Effector memory CD4-positive, alpha-beta T cell (primary cell): ENCODE measurements at regions not wholly inside any gene's neighbourhood (a gene's known extent, or its start where the extent isn't known, plus 50 kb on each side); places are given as distances from the start of the nearest gene placed in this dataset.
"Not testable (repeated sequence)": the region's sequence is repeated elsewhere in the genome, so short reads cannot be mapped to it uniquely, and the experiment has no call there.

Experiments used
- DNase-seq, 3 donors: peaks; one replicate each; pipeline ENCODE4 v3.0.0-alpha.2; 2020
- H3K27ac ChIP-seq: 2 replicates; pipeline ENCODE4 v1.7.0; 2013; ENCODE audit warnings: mild to moderate bottlenecking, low read length, moderate library complexity; ENCODE audit not compliant: insufficient read depth, poor library complexity, severe bottlenecking
- H3K27me3 ChIP-seq: replicated peaks from 2 replicates; pipeline ENCODE4 v1.7.0; 2013; ENCODE audit warnings: mild to moderate bottlenecking, low read length; ENCODE audit not compliant: insufficient read depth, control insufficient read depth, poor library complexity, severe bottlenecking
- H3K36me3 ChIP-seq: 2 replicates; pipeline ENCODE4 v1.7.0; 2013; ENCODE audit warnings: mild to moderate bottlenecking, low read length, moderate library complexity; ENCODE audit not compliant: control insufficient read depth, insufficient read depth
- H3K4me1 ChIP-seq: 2 replicates; pipeline ENCODE4 v1.7.0; 2013; ENCODE audit warnings: low read length, mild to moderate bottlenecking; ENCODE audit not compliant: control insufficient read depth, insufficient read depth, poor library complexity, severe bottlenecking
- H3K4me3 ChIP-seq: 2 replicates; pipeline ENCODE4 v1.7.0; 2013; ENCODE audit warnings: low read length, low read depth, mild to moderate bottlenecking; ENCODE audit not compliant: insufficient read depth, poor library complexity, severe bottlenecking
- H3K9me3 ChIP-seq: 2 replicates; pipeline ENCODE4 v1.7.0; 2013; ENCODE audit warnings: mild to moderate bottlenecking, low read length, moderate library complexity; ENCODE audit not compliant: control insufficient read depth

DNA sequence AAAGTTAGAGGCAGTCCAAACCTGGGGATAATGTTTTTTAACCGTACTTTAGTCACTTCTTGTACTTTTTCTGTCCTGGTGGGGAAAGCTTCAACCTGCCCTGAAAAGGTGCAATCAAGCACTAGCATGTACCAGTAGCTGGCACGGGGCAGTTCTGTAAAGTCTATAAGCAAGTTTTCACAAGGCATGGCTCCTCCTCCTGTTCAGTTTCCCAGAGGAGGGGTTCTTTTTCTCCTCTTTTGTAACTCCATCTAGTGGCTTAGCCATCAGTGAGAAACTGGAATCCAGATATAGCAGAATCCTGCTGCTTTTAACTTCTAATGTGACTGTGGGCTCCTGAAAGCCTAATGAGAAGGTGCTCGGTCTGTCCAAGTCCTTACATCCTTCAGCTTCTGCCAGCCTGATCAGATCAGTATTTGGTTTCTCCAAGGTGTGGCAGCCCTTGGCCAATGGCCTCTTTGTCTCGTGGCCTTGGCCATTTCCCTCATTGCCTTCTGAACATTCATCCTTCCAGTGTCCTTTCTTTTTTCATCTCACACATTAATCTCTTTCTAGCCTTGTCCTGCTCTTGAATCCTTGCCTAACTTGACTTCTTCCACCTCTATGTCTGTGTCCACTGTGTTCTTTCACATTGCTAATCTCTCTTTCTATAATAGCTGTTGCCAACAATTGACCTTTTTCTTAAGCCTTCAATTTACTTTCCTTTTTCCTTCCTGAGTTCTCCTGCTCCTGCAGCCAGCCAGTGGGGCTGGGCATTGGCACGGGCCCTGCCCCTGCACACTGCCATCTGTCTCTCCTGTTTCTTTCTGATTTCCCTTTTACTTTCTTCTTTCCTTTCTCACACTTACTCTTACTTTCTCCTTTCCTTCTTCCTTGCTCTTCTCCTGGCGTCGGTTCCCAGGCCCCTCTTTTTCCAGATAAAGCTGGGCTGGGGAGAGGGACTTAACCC, 222.0 kb upstream of the SYNCRIP start:
- DNase-seq: no peak
- Histone ChIP-seq H3K4me1 (no peaks in the 10 kb centered on the region), H3K27me3 (no peaks in the 10 kb centered on the region), H3K4me3 (no peak overlapping the region), H3K9me3 (no peaks in the 10 kb centered on the region), H3K27ac (no peak overlapping the region), H3K36me3 (no peaks in the 10 kb centered on the region)

DNA sequence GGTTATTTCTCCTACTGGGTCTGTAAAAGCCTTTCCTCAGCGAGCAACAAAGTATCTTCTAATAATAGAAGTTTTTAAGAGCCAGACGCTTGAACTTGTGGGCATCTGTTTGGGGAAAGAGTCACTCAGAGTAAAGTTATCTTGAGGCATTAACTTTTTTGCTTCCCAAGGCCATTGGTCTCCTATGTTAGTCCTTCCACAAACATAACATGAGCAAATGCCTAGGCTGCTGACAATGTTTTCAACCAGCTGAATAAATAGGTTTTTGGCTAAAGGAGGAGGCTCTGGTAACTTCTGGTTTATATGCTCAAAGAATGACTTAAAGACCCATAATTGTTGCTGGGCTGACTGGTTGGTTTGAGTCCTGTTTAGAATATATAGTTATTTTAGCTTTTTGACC, 213.5 kb upstream of the SYNCRIP start:
- H3K4me3 ChIP-seq: no peak overlapping the region
- DNase-seq: no peak
- no peak overlapping the region for H3K27ac ChIP-seq
- H3K4me1 ChIP-seq: no peaks in the 10 kb centered on the region
- H3K36me3 ChIP-seq: no peaks in the 10 kb centered on the region
- H3K27me3 ChIP-seq: no peaks in the 10 kb centered on the region
- H3K9me3 ChIP-seq: no peaks in the 10 kb centered on the region

DNA sequence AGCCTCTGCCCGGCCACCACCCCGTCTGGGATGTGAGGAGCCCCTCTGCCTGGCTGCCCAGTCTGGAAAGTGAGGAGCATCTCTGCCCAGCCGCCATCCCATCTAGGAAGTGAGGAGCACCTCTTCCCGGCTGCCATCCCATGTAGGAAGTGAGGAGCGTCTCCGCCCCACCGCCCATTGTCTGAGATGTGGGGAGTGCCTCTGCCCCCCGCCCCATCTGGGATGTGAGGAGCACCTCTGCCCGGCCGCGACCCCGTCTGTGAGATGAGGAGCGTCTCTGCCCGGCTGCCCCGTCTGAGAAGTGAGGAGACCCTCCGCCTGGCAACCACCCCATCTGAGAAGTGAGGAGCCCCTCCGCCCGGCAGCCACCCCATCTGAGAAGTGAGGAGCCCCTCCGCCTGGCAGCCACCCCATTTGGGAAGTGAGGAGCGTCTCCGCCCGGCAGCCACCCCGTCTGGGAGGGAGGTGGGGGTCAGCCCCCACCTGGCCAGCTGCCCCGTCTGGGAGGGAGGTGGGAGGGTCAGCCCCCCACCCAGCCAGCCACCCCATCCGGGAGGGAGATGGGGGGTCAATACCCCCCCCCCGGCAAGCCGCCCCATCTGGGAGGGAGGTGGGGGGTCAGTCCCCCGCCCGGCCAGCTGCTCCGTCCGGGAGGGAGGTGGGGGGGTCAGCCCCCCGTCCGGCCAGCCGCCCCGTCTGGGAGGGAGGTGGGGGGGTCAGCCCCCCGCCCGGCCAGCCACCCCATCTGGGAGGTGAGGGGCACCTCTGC, 195.8 kb upstream of the SYNCRIP start:
- not testable (repeated sequence) for H3K27me3 ChIP-seq, H3K36me3 ChIP-seq, H3K4me1 ChIP-seq, DNase-seq, H3K4me3 ChIP-seq, H3K9me3 ChIP-seq, H3K27ac ChIP-seq

DNA sequence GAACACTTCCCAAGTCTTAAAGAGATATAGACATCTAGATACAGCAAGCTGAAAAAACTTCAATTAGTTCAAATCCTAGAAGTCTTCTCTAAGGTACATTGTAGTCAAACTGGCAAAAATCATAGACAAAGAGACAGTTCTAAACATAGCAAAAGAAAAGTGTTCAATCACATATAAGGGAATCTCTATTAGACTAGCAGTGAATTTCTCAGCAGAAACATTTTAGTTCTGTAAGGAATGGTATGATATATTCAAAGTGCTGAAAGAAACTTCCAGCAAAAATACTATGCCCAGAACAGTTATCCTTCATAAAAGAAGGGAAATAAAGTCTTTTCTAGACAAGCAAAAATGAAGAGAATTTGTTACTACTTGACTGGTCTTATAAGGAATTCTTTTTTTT, 186.3 kb upstream of the SYNCRIP start:
- DNase-seq: no peak
- Histone ChIP-seq H3K9me3 (peaks cover 8% of the 10 kb centered on the region), H3K27ac (no peak overlapping the region), H3K4me3 (no peak overlapping the region), H3K27me3 (no peaks in the 10 kb centered on the region), H3K4me1 (no peaks in the 10 kb centered on the region), H3K36me3 (no peaks in the 10 kb centered on the region)

DNA sequence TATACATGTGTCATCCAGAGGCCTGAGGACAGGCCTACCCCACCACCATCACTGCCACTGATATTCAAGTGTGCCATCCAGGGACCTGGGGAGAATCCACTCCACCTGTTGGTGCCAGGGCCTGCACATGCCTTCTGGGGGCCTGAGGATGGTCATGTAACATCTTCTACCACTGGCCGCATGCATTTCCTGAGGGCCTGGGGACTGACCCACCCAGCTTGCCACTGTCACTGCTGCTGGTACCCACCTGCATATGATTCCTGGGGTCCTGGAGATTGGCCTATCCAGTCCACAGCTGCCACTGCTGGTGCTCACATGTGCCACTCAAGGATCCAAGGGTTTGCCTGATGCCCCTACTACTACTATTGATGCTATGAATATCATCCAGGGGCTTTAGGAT, 184.3 kb upstream of the SYNCRIP start:
- Histone ChIP-seq H3K27me3 (no peaks in the 10 kb centered on the region), H3K27ac (no peak overlapping the region), H3K4me1 (no peaks in the 10 kb centered on the region), H3K4me3 (no peak overlapping the region), H3K9me3 (peaks cover 8% of the 10 kb centered on the region), H3K36me3 (no peaks in the 10 kb centered on the region)
- no peak for DNase-seq

DNA sequence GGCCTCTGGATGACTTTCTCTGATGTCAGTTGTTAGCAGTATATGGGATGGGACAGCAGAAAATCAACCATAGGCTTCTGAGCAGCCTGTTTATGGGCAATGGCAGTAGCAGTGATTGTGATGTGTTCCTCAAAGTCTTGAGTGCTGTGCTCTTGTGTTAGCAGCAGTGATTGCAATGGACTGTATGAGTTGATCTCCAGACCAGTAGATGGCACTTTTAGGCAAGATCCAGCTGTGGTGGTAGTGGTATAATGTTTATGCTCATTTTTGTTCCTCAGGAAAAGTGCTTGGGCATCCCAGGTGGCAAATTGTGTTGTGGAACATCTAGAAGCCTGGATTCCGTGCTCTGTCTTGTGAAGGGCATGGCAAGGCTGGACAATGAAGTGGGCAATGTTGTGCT, 181.6 kb upstream of the SYNCRIP start:
- no peak overlapping the region for H3K27ac ChIP-seq
- DNase-seq: no peak
- H3K4me3 ChIP-seq: no peak overlapping the region
- peaks cover 8% of the 10 kb centered on the region for H3K9me3 ChIP-seq
- H3K4me1 ChIP-seq: no peaks in the 10 kb centered on the region
- no peaks in the 10 kb centered on the region for H3K36me3 ChIP-seq
- H3K27me3 ChIP-seq: no peaks in the 10 kb centered on the region

DNA sequence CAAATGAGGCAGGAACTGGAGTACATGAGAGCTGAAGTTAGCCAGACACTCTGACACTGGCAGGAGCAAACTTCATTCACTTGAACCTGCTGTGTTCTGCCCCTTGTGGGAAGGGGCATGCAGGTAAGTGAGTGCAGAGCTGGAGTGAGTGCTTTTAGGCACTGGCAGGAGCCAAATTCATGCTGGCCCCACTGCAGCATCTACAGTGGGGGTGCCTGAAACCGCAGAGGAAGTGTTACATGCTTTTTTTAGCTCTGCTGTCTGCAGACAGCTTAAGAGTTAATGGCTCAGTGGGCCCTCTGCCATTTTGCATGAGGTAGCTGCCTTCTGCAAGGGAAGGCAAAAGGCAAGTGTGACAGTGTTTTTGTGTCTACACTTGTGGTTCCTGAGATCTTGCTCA, 167.9 kb upstream of the SYNCRIP start:
- Histone ChIP-seq H3K36me3 (no peaks in the 10 kb centered on the region), H3K9me3 (no peaks in the 10 kb centered on the region), H3K4me1 (no peaks in the 10 kb centered on the region), H3K4me3 (no peak overlapping the region), H3K27me3 (no peaks in the 10 kb centered on the region), H3K27ac (no peak overlapping the region)
- no peak for DNase-seq

DNA sequence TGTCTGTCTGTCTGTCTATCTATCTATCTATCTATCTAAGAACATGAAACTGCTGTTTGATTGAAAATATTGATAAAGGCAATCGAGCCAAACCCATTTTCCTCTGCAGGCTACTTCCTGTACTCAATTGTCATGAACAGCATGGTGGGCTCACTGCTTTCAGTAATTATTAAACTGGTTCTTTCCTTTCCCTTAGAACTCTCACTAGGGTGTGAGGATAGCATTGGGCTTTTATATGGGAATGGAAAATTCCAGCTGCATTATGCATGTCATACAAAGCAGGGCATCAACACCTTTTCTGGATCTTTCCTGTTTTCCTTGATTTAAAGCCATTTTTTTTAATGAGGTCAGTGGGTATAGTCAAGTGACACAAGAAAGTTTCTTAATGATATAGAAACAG, 161.0 kb upstream of the SYNCRIP start:
- H3K4me3 ChIP-seq: no peak overlapping the region
- H3K36me3 ChIP-seq: no peaks in the 10 kb centered on the region
- no peaks in the 10 kb centered on the region for H3K9me3 ChIP-seq
- DNase-seq: no peak
- H3K27ac ChIP-seq: no peak overlapping the region
- no peaks in the 10 kb centered on the region for H3K27me3 ChIP-seq
- H3K4me1 ChIP-seq: no peaks in the 10 kb centered on the region

DNA sequence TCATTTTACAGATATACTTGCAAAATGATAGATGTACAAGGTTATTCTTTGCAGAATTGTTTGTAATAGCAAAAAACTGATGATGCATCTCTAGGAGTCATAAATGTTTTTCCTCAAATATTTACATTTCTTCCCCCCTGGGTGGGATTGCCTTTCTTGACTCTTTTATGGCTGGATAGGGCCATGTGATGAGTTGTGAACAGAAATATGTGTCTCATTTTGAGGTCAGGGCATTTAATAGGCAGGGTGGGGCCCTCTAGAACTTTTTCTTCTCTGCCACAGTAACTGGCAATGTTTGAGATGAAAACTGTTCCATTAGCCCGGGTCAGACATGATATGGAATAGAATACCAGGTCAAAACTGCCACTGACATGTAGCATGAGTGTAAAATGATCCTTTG, 159.5 kb upstream of the SYNCRIP start:
- no peak overlapping the region for H3K4me3 ChIP-seq
- H3K4me1 ChIP-seq: no peaks in the 10 kb centered on the region
- H3K36me3 ChIP-seq: no peaks in the 10 kb centered on the region
- H3K27me3 ChIP-seq: peaks cover 3% of the 10 kb centered on the region
- no peak overlapping the region for H3K27ac ChIP-seq
- H3K9me3 ChIP-seq: no peaks in the 10 kb centered on the region
- DNase-seq: no peak
